ENCODE measurements at regions not wholly inside any gene's neighbourhood (a gene's known extent, or its start where the extent isn't known, plus 50 kb on each side); places are given as distances from the start of the nearest gene placed in this dataset.

DNA sequence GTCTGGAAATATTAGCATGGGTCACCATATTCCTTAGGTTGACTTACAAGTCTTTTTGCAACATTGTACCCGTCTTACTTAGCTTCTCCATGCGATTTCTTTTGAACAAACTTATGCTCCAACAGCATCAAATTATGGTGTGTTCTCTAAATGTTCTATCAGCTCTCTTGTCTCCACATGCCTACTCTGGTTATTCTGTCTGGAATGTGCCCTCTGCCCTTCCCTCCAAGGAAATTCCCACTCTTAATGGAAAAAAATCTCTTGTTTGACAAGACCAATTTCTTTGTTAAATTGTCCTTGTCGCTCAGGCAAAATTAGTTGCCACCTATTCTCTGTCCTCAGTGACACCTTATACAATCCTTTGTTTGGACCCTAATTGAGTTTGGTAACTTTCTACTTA, 522.8 kb upstream of the LUZP2 start:
- no peak for DNase-seq

- no peak for DNase-seq
These were observed 522.3 kb upstream of the LUZP2 start for GRCh38 chr11:23974601-23975000.

DNA sequence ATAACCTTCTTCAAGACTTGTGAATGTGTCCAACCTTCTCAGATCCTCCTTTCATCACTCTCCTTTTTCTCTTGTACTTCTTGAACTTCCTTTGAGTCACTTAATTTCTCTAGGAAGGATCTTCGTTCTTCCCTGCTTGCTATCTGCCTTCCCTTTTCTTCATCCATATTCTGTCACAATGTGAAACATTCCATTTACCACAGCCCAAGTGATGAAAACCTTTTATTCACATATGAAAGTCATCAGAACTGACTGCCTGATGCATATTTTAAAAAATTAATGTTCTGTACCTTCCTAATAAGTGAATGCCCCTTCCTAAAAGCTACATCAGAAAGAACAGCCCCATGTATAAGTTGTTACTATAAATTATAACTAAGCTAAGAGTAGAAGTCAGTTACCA, 520.4 kb upstream of the LUZP2 start:
- no peak for DNase-seq

DNA sequence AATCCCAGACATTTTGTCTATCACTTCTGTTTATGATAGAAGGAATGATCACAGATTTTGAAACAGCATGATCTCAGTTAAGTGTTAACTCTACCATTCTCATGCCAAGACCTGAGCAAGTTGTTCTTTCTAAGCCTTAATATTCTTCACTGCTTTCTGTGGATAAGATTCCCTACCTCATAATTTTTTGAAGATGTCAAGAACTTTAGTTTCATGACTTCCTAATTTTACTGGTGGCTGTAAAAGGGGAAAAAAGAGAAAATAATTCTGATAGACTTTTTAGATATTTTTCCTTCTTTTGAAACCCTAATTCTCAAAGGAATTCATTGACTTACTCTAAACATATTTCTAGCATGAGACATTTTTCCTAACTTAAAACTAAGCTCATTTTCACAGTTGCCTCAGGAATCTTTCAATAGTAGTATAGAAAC, 520.0 kb upstream of the LUZP2 start:
- DNase-seq: no peak

DNA sequence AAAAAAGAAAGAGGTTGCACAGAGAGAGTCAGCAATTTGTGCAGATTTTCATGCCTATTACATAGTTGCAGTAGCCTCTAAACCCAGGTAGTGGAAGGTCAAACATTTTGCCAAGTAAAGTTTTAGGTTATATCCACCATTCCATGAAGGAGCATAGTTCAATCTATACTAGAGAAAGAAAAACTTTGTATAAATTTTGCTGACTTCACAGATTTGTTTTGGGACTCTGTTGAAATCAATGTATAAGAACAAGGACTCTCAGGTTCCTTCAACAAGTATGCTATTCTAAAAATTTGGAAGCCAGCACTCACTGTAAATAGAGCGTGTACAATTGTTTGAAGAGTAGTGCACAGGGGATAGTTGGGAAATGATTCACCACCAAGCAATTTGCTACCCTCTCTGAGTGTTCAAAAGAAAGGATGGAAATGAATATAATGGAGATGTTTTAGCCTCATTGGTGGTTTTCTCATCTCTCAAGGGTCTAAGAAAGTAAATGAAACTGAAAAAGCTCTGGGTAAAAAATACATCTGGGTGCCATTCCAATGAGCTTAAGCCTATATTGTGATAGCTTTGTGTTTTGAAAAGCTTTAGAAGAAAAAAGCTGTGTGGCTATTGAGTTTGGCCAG, 508.4 kb upstream of the LUZP2 start:
- DNase-seq: no peak

- DNase-seq: no peak
These were observed 506.3 kb upstream of the LUZP2 start for GRCh38 chr11:23990346-23991164.

GRCh38 chr11:23991165-23991539, 505.7 kb upstream of the LUZP2 start:
- no peak for DNase-seq

- DNase-seq: no peak
These were observed 501.0 kb upstream of the LUZP2 start for GRCh38 chr11:23995891-23996290.

DNA sequence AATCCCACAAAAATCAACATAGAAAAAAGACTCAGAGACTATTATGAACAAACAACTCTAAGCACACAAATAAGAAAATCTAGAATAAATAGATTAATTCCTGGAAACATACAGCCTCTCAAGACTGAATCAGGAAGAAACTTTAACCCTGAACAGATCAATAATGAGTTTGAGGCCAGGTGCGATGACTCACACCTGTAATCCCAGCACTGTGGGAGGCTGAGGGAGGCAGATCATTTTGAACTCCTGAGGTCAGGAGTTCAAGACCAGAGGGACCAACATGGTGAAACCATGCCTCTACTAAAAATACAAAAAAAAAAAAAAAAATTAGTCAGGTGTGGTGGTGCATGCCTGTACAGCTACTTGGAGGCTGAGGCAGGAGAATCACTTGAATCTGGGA, 499.5 kb upstream of the LUZP2 start:
- no peak for DNase-seq

DNA sequence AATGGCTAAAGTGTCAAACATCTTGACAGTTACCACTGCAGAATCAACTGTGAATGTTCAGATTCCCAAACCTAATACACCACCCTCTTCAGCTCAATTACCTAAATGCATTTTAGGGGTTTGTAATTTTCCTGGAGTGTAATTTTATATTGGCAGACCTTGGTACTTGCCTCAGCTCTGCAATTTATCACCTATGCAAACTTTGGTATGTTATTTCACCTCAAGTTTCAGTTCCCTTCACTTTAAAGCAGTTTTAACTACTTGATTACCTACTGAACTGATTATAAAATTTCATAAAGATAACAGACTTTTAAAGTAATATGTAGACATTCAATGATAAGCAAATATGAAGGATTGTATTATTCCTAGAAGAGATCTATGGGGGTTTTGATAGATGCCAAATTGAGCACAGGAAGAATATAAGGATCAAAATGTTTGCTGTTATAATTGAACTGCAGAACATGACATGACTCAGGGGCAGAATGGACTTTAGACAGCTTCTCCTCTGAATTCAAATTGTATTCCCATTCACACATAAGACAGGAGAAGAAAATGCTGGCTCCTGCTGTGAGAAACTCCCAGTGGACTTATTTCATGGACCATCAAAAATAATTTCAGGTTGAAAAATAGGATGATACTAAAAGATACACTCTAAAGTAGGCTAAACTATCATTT, 491.5 kb upstream of the LUZP2 start:
- DNase-seq: no peak

GRCh38 chr11:24043842-24044241, 453.0 kb upstream of the LUZP2 start:
- no peak for DNase-seq

DNA sequence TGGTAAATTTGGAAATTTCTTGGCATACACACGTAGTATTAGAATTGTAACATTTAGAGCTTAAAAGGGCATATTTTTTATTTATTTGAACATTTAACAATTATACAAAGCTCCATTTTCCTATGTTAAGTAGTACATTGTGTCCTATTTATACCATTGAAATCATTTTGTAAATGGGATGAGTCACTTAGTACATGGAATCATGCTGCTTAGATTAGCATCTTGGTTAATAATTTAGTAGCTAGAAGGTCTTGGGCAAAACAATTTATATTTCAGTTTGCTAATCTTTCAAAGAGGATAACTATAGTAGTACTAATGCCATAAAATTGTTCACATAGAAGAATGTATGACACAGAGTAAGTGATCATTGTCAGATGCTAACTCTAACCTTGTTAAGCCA, 450.1 kb upstream of the LUZP2 start:
- DNase-seq: no peak

- no peak for DNase-seq
These were observed 440.8 kb upstream of the LUZP2 start for GRCh38 chr11:24056051-24056450.

- DNase-seq: no peak
These were observed 436.7 kb upstream of the LUZP2 start for GRCh38 chr11:24060125-24060524.

DNA sequence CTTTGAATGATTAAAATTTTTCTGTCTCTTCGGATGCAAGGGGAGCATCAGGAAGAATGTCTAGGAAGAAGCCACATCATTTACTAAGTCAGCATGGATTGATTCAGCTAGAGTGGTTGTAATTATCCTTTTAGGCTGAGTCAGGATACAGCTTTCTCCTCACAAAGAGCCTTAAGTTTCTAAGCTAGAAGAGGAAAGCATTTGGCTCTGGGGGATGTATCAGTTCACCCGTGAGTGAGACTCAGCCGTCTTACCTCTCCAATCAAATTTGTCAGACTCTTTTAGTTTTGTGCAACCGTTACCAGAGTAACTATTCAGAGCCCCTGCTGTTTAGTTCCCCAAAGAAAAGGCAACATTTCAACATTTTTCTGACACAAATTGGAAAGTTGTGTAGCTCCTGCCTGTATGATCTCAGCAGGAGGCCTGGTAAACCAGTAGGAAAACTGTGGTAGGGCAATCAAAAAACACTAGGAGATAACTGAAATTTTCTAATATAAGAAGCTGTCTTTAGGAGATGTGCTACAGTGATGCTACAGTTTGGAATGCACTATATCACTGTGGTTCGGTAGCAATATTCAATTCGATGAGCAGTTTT, 432.4 kb upstream of the LUZP2 start:
- DNase-seq: no peak

DNA sequence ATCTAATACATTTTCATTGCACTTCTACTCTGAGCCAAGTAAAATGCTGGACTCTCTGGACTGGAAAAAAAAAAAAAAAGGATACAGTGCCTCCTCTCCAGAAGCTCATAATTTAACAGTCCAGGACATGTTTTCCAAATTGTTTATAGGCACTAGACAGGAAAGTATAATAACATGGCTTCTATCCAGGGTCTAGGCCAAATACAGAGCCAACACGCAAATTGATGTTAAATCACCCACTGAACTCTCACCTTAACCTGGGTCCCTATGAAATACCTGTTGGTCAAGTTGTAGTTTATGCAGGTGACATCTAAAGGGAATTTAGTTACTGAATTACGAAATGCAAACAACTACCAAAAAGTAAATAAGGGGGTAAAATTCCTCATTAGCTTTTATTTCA, 428.7 kb upstream of the LUZP2 start:
- no peak for DNase-seq

GRCh38 chr11:24070435-24070834, 426.4 kb upstream of the LUZP2 start:
- no peak for DNase-seq

- no peak for DNase-seq
These were observed 418.8 kb upstream of the LUZP2 start for GRCh38 chr11:24078018-24078417.

DNA sequence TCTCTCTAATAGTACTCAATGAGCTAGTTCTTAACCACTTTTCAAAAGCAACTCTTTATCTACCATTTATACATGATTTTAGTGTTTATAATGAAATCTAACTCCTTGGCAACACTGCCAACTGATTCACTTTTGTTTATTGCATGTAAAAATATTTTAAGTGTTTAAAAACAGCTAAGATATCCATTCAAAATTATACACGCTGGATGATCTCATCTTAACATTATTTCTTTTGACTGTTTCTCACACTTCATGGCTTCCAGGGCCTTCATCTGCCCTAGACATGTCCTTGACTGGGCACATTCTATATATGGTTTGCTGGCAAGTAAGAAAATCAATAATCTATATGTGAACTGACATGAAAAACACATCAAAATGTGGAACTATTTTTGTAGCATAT, 414.6 kb upstream of the LUZP2 start:
- DNase-seq: no peak

GRCh38 chr11:24082860-24083259, 414.0 kb upstream of the LUZP2 start:
- no peak for DNase-seq

GRCh38 chr11:24084956-24085355, 411.9 kb upstream of the LUZP2 start:
- DNase-seq: no peak

DNA sequence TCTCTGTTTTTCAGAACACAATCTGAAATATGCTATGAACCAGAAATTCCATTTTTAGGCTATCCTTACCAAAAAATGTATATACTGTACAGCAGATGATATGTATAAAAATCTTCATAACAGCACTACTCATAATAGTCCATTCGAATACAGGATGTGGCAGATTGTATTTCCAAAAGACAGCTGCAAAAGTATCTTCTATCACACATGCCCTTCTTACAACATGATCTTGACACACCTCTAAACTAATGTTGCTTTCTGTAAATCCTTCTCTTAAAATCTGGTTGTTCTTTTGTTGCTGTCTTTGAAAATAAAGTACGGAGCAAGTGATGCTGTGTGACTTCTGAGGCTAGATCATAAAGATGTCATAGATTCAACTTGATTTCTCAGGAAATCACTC, 409.9 kb upstream of the LUZP2 start:
- DNase-seq: no peak

- DNase-seq: no peak
These were observed 405.3 kb upstream of the LUZP2 start for GRCh38 chr11:24091594-24091993.

DNA sequence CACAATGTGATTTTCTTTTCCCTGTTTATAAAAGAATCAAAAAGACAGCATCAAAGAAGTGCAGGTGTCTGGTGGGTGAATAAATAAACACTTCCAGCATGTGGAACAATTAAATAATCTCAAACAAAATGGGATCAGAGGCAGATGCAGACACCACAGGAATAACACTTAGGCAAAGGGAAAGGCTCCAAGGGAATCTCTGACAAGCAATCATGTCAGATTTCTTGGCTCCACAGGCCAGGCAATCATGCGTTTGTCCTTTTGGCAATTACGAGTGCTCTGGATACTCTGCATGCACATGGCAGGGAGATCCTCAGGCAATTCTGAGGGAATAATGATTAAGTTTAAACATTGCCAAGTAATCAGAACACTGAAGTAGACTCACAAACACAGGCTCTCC, 403.5 kb upstream of the LUZP2 start:
- DNase-seq: no peak
